Lower lobe of right lung (tissue), 2 donors: ENCODE measurements at regions not wholly inside any gene's neighbourhood (a gene's known extent, or its start where the extent isn't known, plus 50 kb on each side); places are given as distances from the start of the nearest gene placed in this dataset.
A peak's percentile ranks its signal among the peaks of the same experiment; 100 is the strongest.

Source experiments
- ATAC-seq, 2 donors: fragments of 200-7000 bp; cut with Tn5 transposase; one replicate each; pipeline ENCODE4 v1.9.1; 2020 to 2022; ENCODE audit warnings: mild to moderate bottlenecking in 2 of 2, moderate library complexity in 2 of 2
- DNase-seq: peaks from one replicate; pipeline ENCODE4 v3.0.0-alpha.2; 2020
- H3K27ac ChIP-seq: fragments of 200-600 bp; one replicate; pipeline ENCODE4 v1.8.0; 2022
- H3K27me3 ChIP-seq: fragments of 200-600 bp; one replicate; pipeline ENCODE4 v1.8.0; 2022; ENCODE audit warnings: low read depth
- H3K36me3 ChIP-seq: fragments of 200-600 bp; one replicate; pipeline ENCODE4 v1.8.0; 2022; ENCODE audit warnings: mild to moderate bottlenecking
- H3K4me1 ChIP-seq: fragments of 200-600 bp; one replicate; pipeline ENCODE4 v1.8.0; 2022
- H3K4me3 ChIP-seq: fragments of 200-600 bp; one replicate; pipeline ENCODE4 v1.8.0; 2022; ENCODE audit warnings: mild to moderate bottlenecking
- H3K9me3 ChIP-seq: fragments of 200-600 bp; one replicate; pipeline ENCODE4 v1.8.0; 2022
- intact Hi-C: fragments of 100-400 bp; cut with DNase I; formaldehyde crosslinking; loops from one replicate; pipeline ENCODE4 v1.11.0; 2022
- TF ChIP-seq, protein P1 (sequence below): fragments of 200-600 bp; IDR thresholded peaks from one replicate; pipeline ENCODE4 v1.8.0; 2022; ENCODE audit warnings: antibody characterized with exemption, mild to moderate bottlenecking
- donor health status: DM: no; HTN: yes; CAD: no; lungs with severe emphysema.

DNA sequence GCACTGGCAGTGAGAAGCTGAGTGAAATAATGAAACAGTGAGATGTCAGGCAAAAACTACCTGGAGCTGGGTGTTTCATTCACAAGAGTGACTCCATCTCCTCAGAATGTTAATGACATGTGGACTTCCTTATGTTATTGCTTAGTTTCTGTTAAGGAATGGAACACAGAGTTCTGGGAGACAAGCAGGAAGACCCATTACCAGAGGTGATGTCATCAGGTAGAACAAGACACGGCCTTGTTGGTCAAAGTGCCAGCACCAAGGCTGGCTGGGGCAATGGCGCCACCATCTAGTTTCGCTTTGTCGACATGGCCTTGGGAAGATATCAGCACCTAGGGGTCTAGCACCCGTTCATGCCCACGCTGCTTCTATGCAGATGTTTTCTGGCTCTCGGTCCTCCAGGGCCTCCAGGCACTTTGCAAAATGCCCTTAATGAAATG, 252.2 kb downstream of the FAM43A start:
- no peaks in the 10 kb centered on the region for H3K36me3 ChIP-seq
- ATAC-seq (no peak), DNase-seq (no peak)
- TF ChIP-seq, protein P1, sequence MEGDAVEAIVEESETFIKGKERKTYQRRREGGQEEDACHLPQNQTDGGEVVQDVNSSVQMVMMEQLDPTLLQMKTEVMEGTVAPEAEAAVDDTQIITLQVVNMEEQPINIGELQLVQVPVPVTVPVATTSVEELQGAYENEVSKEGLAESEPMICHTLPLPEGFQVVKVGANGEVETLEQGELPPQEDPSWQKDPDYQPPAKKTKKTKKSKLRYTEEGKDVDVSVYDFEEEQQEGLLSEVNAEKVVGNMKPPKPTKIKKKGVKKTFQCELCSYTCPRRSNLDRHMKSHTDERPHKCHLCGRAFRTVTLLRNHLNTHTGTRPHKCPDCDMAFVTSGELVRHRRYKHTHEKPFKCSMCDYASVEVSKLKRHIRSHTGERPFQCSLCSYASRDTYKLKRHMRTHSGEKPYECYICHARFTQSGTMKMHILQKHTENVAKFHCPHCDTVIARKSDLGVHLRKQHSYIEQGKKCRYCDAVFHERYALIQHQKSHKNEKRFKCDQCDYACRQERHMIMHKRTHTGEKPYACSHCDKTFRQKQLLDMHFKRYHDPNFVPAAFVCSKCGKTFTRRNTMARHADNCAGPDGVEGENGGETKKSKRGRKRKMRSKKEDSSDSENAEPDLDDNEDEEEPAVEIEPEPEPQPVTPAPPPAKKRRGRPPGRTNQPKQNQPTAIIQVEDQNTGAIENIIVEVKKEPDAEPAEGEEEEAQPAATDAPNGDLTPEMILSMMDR, result no peak
- H3K9me3 ChIP-seq, result no peaks in the 10 kb centered on the region
- intact Hi-C loops, result no loop called here
- H3K4me1 ChIP-seq, result no peaks in the 10 kb centered on the region
- H3K27me3 ChIP-seq, result no peaks in the 10 kb centered on the region
- no peak overlapping the region for H3K4me3 ChIP-seq
- no peak overlapping the region for H3K27ac ChIP-seq

DNA sequence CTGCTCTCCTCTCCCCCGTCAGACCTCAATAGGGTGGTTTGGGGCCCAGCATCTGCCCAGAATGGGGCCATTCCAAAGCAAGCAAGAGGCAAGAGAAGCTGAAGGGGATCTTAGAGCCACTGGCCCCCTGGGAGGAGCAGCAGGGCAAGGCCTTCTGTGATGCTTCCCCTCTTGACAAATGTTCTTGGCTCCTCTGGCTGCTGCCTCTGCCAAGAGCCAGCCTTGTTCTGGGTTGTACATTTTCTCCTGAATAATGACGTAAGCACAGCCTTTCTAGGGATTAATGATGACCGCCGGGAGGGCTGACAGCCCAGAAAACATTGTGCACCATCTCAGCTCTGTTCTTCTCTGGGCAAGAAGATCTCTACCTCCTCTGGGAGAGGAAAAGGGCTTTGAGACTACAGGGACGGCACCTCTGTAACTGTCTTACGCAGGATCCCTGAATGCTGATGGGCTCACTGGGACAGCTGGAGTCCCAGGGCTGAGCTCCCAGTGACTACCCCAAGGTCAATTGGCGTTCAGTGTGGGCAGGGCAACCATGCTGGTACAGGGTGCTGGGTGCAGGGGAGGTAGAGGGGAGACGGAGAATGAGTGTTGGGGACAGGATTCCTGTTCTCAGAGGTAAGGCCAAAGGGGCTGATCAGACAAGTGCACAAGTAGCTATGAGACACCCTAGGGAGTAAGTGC, 253.3 kb downstream of the FAM43A start:
- no peaks in the 10 kb centered on the region for H3K27me3 ChIP-seq
- DNase-seq, result no peak
- no peak for ATAC-seq

GRCh38 chr3:194939532-194939909, 253.8 kb downstream of the FAM43A start:
- Histone ChIP-seq H3K27me3 (no peaks in the 10 kb centered on the region), H3K36me3 (no peaks in the 10 kb centered on the region), H3K27ac (no peak overlapping the region), H3K4me3 (no peak overlapping the region), H3K4me1 (no peaks in the 10 kb centered on the region), H3K9me3 (no peaks in the 10 kb centered on the region)
- TF ChIP-seq, protein P1, result no peak
- ATAC-seq, result no peak
- intact Hi-C loops, result no loop called here
- DNase-seq, result no peak

More for the DNA sequence above, 253.3 kb downstream of the FAM43A start:
- Histone ChIP-seq H3K9me3 (no peaks in the 10 kb centered on the region), H3K4me1 (no peaks in the 10 kb centered on the region), H3K36me3 (no peaks in the 10 kb centered on the region), H3K27ac (no peak overlapping the region), H3K4me3 (no peak overlapping the region)
- intact Hi-C loops, result no loop called here
- TF ChIP-seq, protein P1, result no peak

DNA sequence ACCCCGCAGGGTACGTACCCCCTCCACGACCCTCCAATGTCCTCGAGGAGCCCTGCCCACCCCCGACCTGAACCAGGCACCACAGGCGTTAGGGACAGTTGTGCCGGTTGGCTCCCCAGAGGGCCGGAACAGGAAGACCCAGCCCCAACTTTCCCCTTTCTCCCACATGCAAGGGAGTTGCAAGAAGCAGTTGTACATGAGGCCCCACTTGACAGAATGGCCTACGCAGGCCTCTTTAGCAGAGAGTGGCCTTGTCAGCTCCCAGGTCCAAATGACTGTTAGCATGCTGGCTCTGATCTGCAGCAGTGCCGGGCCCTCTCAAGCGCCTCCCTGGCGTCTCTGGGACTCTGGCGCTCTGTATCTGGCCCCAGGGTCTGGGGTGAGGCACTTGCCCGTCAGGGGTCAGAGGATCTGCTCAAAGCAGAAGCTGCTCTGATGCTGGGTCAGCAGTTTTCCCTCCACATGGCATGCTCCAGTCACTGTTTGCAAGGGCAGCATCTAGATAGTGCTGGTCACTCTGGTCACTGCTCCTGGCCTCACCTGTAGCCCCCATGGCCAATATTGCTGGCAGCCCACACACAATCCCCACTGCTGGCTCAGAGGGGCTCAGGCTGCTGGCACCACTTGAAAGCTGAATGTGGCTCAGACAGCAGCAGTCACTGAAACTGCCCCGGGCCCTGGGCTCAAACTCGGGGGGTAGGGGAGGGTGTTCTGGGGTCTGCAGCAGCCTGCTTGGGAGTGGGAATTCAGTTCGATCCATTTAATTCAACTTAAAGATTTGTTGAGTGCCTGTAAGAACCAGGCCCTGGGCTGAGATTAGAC, 254.5 kb downstream of the FAM43A start:
- Histone ChIP-seq H3K36me3 (no peaks in the 10 kb centered on the region), H3K4me1 (no peaks in the 10 kb centered on the region), H3K27me3 (no peaks in the 10 kb centered on the region), H3K4me3 (no peak overlapping the region), H3K9me3 (no peaks in the 10 kb centered on the region), H3K27ac (no peak overlapping the region)
- DNase-seq, result no peak
- TF ChIP-seq, protein P1, result no peak
- intact Hi-C loops, result no loop called here
- peak in 1 of 2 donors; percentile 25 for ATAC-seq

DNA sequence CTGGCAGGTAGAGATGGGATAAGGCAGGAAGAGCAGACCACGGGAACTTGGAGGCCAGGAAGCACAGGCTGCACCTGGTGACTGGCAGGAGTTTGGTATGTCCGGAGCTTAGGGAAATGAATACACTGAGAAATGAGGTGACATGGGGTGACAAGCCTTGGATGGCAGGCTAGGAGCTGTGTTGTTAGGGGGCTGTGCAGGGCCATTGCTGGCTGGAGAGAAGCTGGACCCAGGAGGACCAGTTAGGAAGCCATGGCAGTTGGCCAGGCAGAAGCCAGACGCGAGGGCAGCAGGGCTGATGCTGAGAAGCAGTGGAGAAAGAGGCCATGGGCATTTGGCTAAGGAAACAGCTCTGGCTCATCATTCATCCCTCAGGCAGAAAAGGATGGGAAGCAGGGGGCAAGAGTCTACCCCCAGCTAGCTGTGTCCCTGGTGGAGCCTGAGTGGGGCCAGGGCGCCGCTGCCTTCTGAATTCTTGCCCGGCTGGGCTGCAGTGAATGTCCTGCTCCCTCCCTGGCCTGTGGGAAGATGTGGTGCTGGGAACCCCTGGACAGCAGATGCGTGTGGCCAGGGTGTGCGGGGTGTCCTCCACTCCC, 255.8 kb downstream of the FAM43A start:
- no peak overlapping the region for H3K4me3 ChIP-seq
- no peaks in the 10 kb centered on the region for H3K36me3 ChIP-seq
- intact Hi-C loops, result no loop called here
- TF ChIP-seq, protein P1, result no peak
- no peaks in the 10 kb centered on the region for H3K4me1 ChIP-seq
- H3K9me3 ChIP-seq, result no peaks in the 10 kb centered on the region
- ATAC-seq, result no peak
- no peaks in the 10 kb centered on the region for H3K27me3 ChIP-seq
- H3K27ac ChIP-seq, result no peak overlapping the region
- no peak for DNase-seq
